ENCODE measurements at regions not wholly inside any gene's neighbourhood (a gene's known extent, or its start where the extent isn't known, plus 50 kb on each side); places are given as distances from the start of the nearest gene placed in this dataset.
A peak's percentile ranks its signal among the peaks of the same experiment; 100 is the strongest.
"Not testable (repeated sequence)": the region's sequence is repeated elsewhere in the genome, so short reads cannot be mapped to it uniquely, and the experiment has no call there.

DNA sequence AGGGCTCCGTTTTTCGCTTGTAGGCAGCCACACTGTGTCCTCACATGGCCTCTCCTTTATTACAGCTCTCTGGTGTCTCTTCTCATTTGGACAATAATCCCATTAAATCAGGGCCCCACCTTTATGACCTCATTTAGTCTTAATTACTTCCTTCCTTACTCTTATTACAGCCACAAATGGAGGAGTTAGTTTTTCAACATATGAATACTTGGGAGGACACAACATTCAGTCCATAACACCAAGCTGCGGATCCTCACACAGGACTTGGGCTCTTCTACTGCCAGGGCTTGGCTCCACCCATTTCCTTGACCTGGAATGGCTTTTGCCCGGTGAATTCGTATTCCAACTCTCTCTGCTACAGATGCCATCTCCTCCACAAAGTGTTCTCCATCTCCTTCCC is 74.3 kb upstream of the SLC7A14 start:
- DNase-seq, result no peak

- DNase-seq, result no peak
Measured at GRCh38 chr3:170657312-170657711, 71.4 kb upstream of the SLC7A14 start.

- DNase-seq, result no peak
Measured at GRCh38 chr3:170656284-170656683, 70.4 kb upstream of the SLC7A14 start.

DNA sequence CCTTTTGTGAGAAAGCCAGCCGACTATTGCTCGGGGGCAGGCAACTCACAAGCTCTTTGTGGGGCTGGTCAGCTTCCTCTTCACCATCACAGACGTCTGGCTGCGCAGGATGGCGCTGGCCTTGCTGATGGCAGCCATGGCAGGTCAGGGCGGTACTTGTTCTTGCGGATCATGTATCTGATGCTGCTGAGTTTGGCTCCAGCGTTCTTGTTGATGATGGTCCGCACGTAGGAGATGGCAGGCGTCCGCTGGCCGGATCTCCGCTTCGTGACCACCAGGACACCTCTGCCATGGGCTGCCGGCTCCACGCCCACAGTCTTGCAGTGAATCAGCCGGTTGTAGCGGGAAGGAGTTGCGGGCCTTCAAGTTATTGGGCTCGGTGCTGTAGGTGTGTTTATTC is 67.9 kb upstream of the SLC7A14 start:
- no peak for DNase-seq

DNA sequence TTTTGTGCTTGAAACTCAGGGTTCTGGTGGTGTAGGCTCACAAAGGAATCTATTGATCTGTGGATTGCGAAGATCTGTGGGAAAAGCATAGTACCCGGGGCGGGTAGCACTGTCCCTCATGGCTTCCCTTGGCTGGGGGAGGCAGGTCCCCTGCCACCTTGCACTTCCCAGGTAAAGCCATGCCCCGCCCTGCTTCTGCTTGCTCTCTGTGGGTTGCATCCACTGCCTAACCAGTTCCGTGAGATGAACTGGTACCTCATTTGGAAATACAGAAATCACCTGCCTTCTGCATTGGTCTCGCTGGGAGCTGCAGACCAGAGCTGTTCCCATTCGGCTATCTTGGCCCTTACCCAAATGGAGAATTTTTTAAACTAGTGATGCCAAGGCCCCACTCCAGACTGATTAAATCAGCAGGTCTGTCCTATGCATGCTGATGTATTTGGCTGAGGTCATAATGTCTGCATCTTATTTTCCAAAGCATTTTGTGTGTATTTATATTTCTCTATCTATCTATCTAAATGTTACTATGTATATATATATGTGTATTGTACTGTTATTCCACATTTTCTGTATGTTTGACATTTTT is 65.5 kb upstream of the SLC7A14 start:
- no peak for DNase-seq

- not testable (repeated sequence) for DNase-seq
Measured at GRCh38 chr3:170650557-170650956, 64.7 kb upstream of the SLC7A14 start.

DNA sequence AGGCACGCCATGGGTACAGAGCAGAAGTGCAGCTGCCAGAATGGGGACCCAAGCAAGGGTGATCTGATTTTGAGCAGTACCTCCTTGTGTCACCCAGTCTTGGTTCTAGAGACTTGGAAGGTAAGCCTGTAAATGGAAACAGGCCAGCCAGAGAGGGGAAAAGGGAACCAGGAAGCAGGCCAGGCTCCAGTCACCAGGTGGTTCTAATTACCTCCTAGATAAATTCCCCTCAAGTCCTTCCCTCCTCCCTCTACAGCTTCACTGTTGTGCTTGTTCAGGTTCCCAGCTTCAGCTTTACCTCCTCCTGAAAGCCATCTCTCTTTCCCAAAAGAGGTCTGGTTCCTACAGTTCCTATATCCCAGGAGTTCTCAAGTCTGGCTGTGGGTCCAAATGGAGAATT is 58.8 kb upstream of the SLC7A14 start:
- no peak for DNase-seq

DNA sequence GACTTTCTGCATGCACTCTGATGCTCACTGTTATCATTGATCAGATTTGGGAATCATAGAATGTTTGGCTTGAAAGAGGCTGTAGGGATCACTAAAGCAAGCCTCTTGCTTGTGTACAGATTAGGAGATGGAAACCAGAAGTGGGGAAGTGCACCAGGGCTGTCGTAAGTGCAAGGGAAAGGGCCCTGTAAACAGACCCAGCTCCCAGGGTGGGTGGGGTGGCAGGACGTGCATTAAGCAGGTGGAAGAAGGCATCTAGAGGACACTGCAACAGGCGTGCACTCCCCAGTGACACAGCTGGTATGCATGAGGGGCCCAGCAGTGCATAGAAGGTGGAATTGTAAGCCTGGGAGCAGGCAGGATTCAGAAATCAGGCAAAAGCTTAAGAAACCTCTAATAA is 58.0 kb upstream of the SLC7A14 start:
- DNase-seq, result no peak

GRCh38 chr3:170642882-170643601 is 57.2 kb upstream of the SLC7A14 start:
- DNase-seq, result peak in 51 of 56 donors; percentile 21 to 89 (median 65)

DNA sequence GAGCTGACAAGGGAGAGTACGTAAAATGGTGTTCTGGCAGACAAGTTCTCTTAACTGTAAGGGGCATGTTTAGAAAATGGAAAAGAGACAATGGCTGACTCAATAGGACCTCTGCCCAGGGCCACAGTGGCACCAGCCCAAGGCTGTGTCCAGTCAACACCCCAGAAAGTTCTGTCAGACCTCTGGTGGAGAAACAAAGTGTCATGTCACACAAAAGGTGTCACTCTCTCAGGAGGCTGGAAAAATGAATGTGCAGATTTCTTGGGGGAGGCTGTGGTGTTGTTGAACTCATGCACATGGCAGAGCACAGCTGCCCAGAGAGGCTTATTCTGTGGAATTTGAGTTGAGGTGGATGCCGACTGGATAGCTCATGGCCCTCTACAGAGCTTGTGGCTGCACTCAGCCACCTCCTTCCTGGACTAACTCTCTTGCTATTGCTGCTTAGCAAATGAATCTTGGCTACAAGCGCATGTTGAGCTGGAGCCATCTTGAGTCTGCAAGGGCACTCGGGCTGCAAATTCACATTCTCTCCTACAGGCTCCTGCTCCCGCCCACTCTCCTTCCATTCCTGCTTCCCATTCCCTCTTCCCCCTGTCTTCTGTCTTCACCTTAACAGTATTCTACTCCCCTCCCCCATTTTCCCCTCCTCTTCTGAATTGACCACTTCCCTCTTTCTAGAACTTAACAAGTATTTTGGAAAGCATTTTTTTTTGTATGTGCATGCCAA is 55.8 kb upstream of the SLC7A14 start:
- DNase-seq, result peak in 9 of 56 donors; percentile 7 to 42 (median 21)

- DNase-seq, result peak in 44 of 56 donors; percentile 9 to 81 (median 60)
Measured at GRCh38 chr3:170640737-170641171, 54.9 kb upstream of the SLC7A14 start.

DNA sequence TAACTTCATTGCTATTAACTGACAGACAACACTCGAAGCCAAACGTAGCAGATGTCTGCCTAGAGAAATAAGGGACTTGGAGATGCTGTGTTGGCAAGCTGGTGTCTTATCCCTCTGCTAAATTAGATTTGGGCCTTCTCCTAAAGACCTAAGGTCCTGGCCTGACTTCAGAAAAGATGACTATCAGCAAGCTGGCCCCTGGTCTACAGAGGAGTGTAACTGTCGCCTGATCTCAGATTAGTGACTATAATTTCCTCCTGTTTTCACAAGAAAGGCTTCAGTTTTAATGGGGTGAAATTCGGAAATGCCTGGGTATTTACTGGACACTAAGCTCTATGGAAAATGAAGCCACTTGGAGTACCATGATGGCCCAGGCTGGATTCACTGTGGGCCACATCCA is 53.1 kb upstream of the SLC7A14 start:
- DNase-seq, result no peak

DNA sequence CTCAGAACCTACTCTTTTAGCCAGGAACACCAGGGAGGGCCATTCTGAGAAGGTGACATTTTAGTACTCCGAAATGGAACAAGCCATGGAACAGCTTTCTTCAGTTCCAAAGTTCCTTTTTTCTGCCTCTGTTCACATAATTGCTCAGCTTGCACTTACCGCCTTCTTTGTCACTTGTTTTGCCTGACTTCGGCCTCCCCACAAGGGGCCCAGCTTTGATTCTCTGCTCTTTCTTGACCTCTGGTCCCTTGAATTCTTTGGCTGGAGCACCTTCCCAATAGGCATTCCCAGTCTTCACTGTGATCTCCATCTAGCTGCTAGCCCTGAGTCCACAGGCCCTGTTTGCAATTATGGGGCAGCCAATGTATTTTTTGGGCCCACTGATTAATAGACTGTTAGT is 51.4 kb upstream of the SLC7A14 start:
- no peak for DNase-seq

DNA sequence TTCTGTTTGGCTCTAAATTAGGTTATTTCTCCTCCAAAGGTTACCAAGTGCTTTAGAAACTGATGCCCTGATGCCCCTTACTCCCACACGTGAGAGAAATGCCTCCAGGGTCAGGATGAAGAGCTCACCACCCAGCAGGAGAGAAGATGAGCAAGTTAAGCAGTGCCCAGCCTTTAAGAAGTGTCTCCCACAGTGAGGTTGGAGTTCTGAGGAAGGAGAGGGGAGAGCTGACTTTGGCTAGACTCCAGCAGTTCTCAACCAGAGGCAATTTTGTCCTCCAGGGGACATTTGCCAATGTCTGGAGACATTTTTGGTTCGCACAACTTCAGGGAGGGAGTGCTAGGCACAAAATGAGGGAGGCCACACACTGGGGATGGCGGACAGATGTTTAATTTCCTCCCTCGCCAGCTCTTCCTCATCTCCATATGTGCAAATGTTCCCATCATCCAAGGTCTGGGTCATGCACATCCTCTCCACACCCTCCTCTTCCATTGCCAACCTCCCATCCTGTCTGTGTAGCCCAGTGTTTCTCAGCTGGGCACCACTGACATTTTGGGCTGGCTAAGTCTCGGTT is 50.6 kb upstream of the SLC7A14 start:
- no peak for DNase-seq
